ENCODE measurements at regions not wholly inside any gene's neighbourhood (a gene's known extent, or its start where the extent isn't known, plus 50 kb on each side); places are given as distances from the start of the nearest gene placed in this dataset.
"Not testable (repeated sequence)": the region's sequence is repeated elsewhere in the genome, so short reads cannot be mapped to it uniquely, and the experiment has no call there.

GRCh38 chr7:81447351-81447952 lies 322.4 kb downstream of the HGF start:
- Histone ChIP-seq H3K36me3 (replicated peaks) (no peaks in the 10 kb centered on the region), H3K4me3 (no peak overlapping the region), H3K27me3 (ENCODE audit: low read depth) (no peaks in the 10 kb centered on the region), H3K4me1 (no peaks in the 10 kb centered on the region), H3K9me3 (no peaks in the 10 kb centered on the region)
- DNase-seq (ENCODE audit: low spot score in 2 of 2), result peak; percentile 37 to 61
- in situ Hi-C loops (cut with MboI; ENCODE audit: low sequenced_read_pairs), result no loop called here

- in situ Hi-C loops (cut with MboI; ENCODE audit: low sequenced_read_pairs), result no loop called here
- H3K27me3 ChIP-seq (ENCODE audit: low read depth), result no peaks in the 10 kb centered on the region
- no peaks in the 10 kb centered on the region for H3K9me3 ChIP-seq
- no peaks in the 10 kb centered on the region for H3K36me3 ChIP-seq (replicated peaks)
- peaks cover 11% of the 10 kb centered on the region for H3K4me1 ChIP-seq
- H3K4me3 ChIP-seq, result no peak overlapping the region
- no peak for DNase-seq (ENCODE audit: low spot score in 2 of 2)
Observed at GRCh38 chr7:81446212-81446611, 323.6 kb downstream of the HGF start.

GRCh38 chr7:81445462-81445861 lies 324.4 kb downstream of the HGF start:
- H3K36me3 ChIP-seq (replicated peaks), result no peaks in the 10 kb centered on the region
- H3K4me1 ChIP-seq, result peaks cover 13% of the 10 kb centered on the region

GRCh38 chr7:81441750-81442149 lies 328.1 kb downstream of the HGF start:
- Histone ChIP-seq H3K4me1 (peaks cover 13% of the 10 kb centered on the region), H3K27me3 (ENCODE audit: low read depth) (no peaks in the 10 kb centered on the region), H3K36me3 (replicated peaks) (no peaks in the 10 kb centered on the region), H3K4me3 (no peak overlapping the region), H3K9me3 (no peaks in the 10 kb centered on the region)
- DNase-seq (ENCODE audit: low spot score in 2 of 2), result peak in 1 of 2 experiments; percentile 44
- in situ Hi-C loops (cut with MboI; ENCODE audit: low sequenced_read_pairs), result no loop called here

More at GRCh38 chr7:81445462-81445861, 324.4 kb downstream of the HGF start:
- H3K9me3 ChIP-seq, result no peaks in the 10 kb centered on the region
- in situ Hi-C loops (cut with MboI; ENCODE audit: low sequenced_read_pairs), result no loop called here
- no peak overlapping the region for H3K4me3 ChIP-seq
- DNase-seq (ENCODE audit: low spot score in 2 of 2), result no peak
- H3K27me3 ChIP-seq (ENCODE audit: low read depth), result no peaks in the 10 kb centered on the region

- Histone ChIP-seq H3K4me3 (no peak overlapping the region), H3K27me3 (ENCODE audit: low read depth) (no peaks in the 10 kb centered on the region), H3K9me3 (no peaks in the 10 kb centered on the region), H3K4me1 (peaks cover 13% of the 10 kb centered on the region), H3K36me3 (replicated peaks) (no peaks in the 10 kb centered on the region)
- in situ Hi-C loops (cut with MboI; ENCODE audit: low sequenced_read_pairs), result no loop called here
- no peak for DNase-seq (ENCODE audit: low spot score in 2 of 2)
Observed at GRCh38 chr7:81439591-81439990, 330.3 kb downstream of the HGF start.

GRCh38 chr7:81437160-81437559 lies 332.7 kb downstream of the HGF start:
- H3K27me3 ChIP-seq (ENCODE audit: low read depth); DNase-seq (ENCODE audit: low spot score in 2 of 2); H3K36me3 ChIP-seq (replicated peaks); in situ Hi-C loops (cut with MboI; ENCODE audit: low sequenced_read_pairs); H3K9me3 ChIP-seq; H3K4me3 ChIP-seq: not testable (repeated sequence)
- H3K4me1 ChIP-seq, result peaks cover 12% of the 10 kb centered on the region

- Histone ChIP-seq H3K4me3 (no peak overlapping the region), H3K36me3 (replicated peaks) (no peaks in the 10 kb centered on the region), H3K27me3 (ENCODE audit: low read depth) (no peaks in the 10 kb centered on the region), H3K9me3 (no peaks in the 10 kb centered on the region), H3K4me1 (no peaks in the 10 kb centered on the region)
- no peak for DNase-seq (ENCODE audit: low spot score in 2 of 2)
- in situ Hi-C loops (cut with MboI; ENCODE audit: low sequenced_read_pairs), result no loop called here
Observed at GRCh38 chr7:81433692-81434331, 336.0 kb downstream of the HGF start.

GRCh38 chr7:81433206-81433605 lies 336.6 kb downstream of the HGF start:
- Histone ChIP-seq H3K4me1 (no peaks in the 10 kb centered on the region), H3K9me3 (no peaks in the 10 kb centered on the region), H3K27me3 (ENCODE audit: low read depth) (no peaks in the 10 kb centered on the region), H3K36me3 (replicated peaks) (no peaks in the 10 kb centered on the region), H3K4me3 (no peak overlapping the region)
- DNase-seq (ENCODE audit: low spot score in 2 of 2), result no peak
- in situ Hi-C loops (cut with MboI; ENCODE audit: low sequenced_read_pairs), result no loop called here

GRCh38 chr7:81430761-81431160 lies 339.1 kb downstream of the HGF start:
- no peak for DNase-seq (ENCODE audit: low spot score in 2 of 2)
- Histone ChIP-seq H3K36me3 (replicated peaks) (no peaks in the 10 kb centered on the region), H3K4me3 (no peak overlapping the region), H3K9me3 (no peaks in the 10 kb centered on the region), H3K27me3 (ENCODE audit: low read depth) (no peaks in the 10 kb centered on the region), H3K4me1 (peaks cover 7% of the 10 kb centered on the region)
- in situ Hi-C loops (cut with MboI; ENCODE audit: low sequenced_read_pairs), result no loop called here

GRCh38 chr7:81430150-81430549 lies 339.7 kb downstream of the HGF start:
- no peaks in the 10 kb centered on the region for H3K36me3 ChIP-seq (replicated peaks)
- H3K4me3 ChIP-seq, result no peak overlapping the region
- no peaks in the 10 kb centered on the region for H3K27me3 ChIP-seq (ENCODE audit: low read depth)
- no peaks in the 10 kb centered on the region for H3K9me3 ChIP-seq
- DNase-seq (ENCODE audit: low spot score in 2 of 2), result no peak
- in situ Hi-C loops (cut with MboI; ENCODE audit: low sequenced_read_pairs), result no loop called here
- peaks cover 13% of the 10 kb centered on the region for H3K4me1 ChIP-seq

- no peak for DNase-seq (ENCODE audit: low spot score in 2 of 2)
- Histone ChIP-seq H3K36me3 (replicated peaks) (no peaks in the 10 kb centered on the region), H3K4me1 (peaks cover 15% of the 10 kb centered on the region), H3K4me3 (no peak overlapping the region), H3K9me3 (no peaks in the 10 kb centered on the region), H3K27me3 (ENCODE audit: low read depth) (no peaks in the 10 kb centered on the region)
- in situ Hi-C loops (cut with MboI; ENCODE audit: low sequenced_read_pairs), result no loop called here
Observed at GRCh38 chr7:81427461-81427860, 342.4 kb downstream of the HGF start.

GRCh38 chr7:81420526-81421226 lies 349.2 kb downstream of the HGF start:
- no peak overlapping the region for H3K4me3 ChIP-seq
- H3K27me3 ChIP-seq (ENCODE audit: low read depth), result no peaks in the 10 kb centered on the region
- no peak for DNase-seq (ENCODE audit: low spot score in 2 of 2)
- in situ Hi-C loops (cut with MboI; ENCODE audit: low sequenced_read_pairs), result no loop called here
- no peaks in the 10 kb centered on the region for H3K36me3 ChIP-seq (replicated peaks)
- H3K9me3 ChIP-seq, result no peaks in the 10 kb centered on the region
- peaks cover 6% of the 10 kb centered on the region for H3K4me1 ChIP-seq

GRCh38 chr7:81419731-81420130 lies 350.1 kb downstream of the HGF start:
- Histone ChIP-seq H3K27me3 (ENCODE audit: low read depth) (no peaks in the 10 kb centered on the region), H3K4me1 (no peaks in the 10 kb centered on the region), H3K36me3 (replicated peaks) (no peaks in the 10 kb centered on the region), H3K4me3 (no peak overlapping the region), H3K9me3 (no peaks in the 10 kb centered on the region)
- no peak for DNase-seq (ENCODE audit: low spot score in 2 of 2)
- in situ Hi-C loops (cut with MboI; ENCODE audit: low sequenced_read_pairs), result no loop called here

- DNase-seq (ENCODE audit: low spot score in 2 of 2), result no peak
- Histone ChIP-seq H3K4me3 (no peak overlapping the region), H3K36me3 (replicated peaks) (no peaks in the 10 kb centered on the region), H3K27me3 (ENCODE audit: low read depth) (no peaks in the 10 kb centered on the region), H3K4me1 (no peaks in the 10 kb centered on the region), H3K9me3 (no peaks in the 10 kb centered on the region)
- in situ Hi-C loops (cut with MboI; ENCODE audit: low sequenced_read_pairs), result no loop called here
Observed at GRCh38 chr7:81416659-81417058, 353.2 kb downstream of the HGF start.

Data from HAP-1 (cell line).